ENCODE measurements at regions not wholly inside any gene's neighbourhood (a gene's known extent, or its start where the extent isn't known, plus 50 kb on each side); places are given as distances from the start of the nearest gene placed in this dataset.

- ChIA-PET CTCF (no interaction called here), POLR2A (no interaction called here)
These were observed 185.2 kb downstream of the MYLK4 start for GRCh38 chr6:2565499-2565898.

GRCh38 chr6:2563635-2564034 is 187.1 kb downstream of the MYLK4 start:
- ChIA-PET CTCF (interaction anchor here (0.8 to 1.0 kb wide), 2 partner anchors 21 to 71 kb away, joined by 3 read pairs; no protein-coding TSS in a partner anchor), POLR2A (interaction anchor here (1.4 kb wide), 1 partner anchor 21 kb away, joined by 3 read pairs; no protein-coding TSS in a partner anchor)

GRCh38 chr6:2562721-2563451 is 187.8 kb downstream of the MYLK4 start:
- POLR2A ChIA-PET, result interaction anchor here (1.4 kb wide), 1 partner anchor 20 kb away, joined by 3 read pairs; no protein-coding TSS in a partner anchor
- CTCF ChIA-PET, result interaction anchor here (0.8 to 1.0 kb wide), 2 partner anchors 20 to 72 kb away, joined by 3 read pairs; no protein-coding TSS in a partner anchor

- POLR2A ChIA-PET, result no interaction called here
- CTCF ChIA-PET, result no interaction called here
These were observed 189.6 kb downstream of the MYLK4 start for GRCh38 chr6:2560917-2561698.

- CTCF ChIA-PET, result no interaction called here
- POLR2A ChIA-PET, result no interaction called here
These were observed 190.4 kb downstream of the MYLK4 start for GRCh38 chr6:2560140-2560818.

GRCh38 chr6:2558861-2559801 is 191.6 kb downstream of the MYLK4 start:
- ChIA-PET POLR2A (no interaction called here), CTCF (no interaction called here)

GRCh38 chr6:2558098-2558680 is 192.5 kb downstream of the MYLK4 start:
- ChIA-PET POLR2A (no interaction called here), CTCF (no interaction called here)

GRCh38 chr6:2557181-2557720 is 193.5 kb downstream of the MYLK4 start:
- CTCF ChIA-PET, result no interaction called here
- POLR2A ChIA-PET, result no interaction called here

- CTCF ChIA-PET, result no interaction called here
- POLR2A ChIA-PET, result no interaction called here
These were observed 194.0 kb downstream of the MYLK4 start for GRCh38 chr6:2556761-2557160.

- POLR2A ChIA-PET, result no interaction called here
- CTCF ChIA-PET, result interaction anchor here (0.7 kb wide), 1 partner anchor 80 kb away, joined by 3 read pairs; no protein-coding TSS in a partner anchor
These were observed 196.0 kb downstream of the MYLK4 start for GRCh38 chr6:2554651-2555260.

- CTCF ChIA-PET, result no interaction called here
These were observed 198.1 kb downstream of the MYLK4 start for GRCh38 chr6:2552526-2553154.

GRCh38 chr6:2551705-2552104 is 199.0 kb downstream of the MYLK4 start:
- CTCF ChIA-PET, result no interaction called here
- POLR2A ChIA-PET, result no interaction called here

More at GRCh38 chr6:2552526-2553154, 198.1 kb downstream of the MYLK4 start:
- POLR2A ChIA-PET, result no interaction called here

GRCh38 chr6:2550247-2550646 is 200.5 kb downstream of the MYLK4 start:
- POLR2A ChIA-PET, result no interaction called here
- CTCF ChIA-PET, result no interaction called here

GRCh38 chr6:2549834-2550233 is 200.9 kb downstream of the MYLK4 start:
- CTCF ChIA-PET, result no interaction called here
- POLR2A ChIA-PET, result no interaction called here

GRCh38 chr6:2547355-2547754 is 203.4 kb downstream of the MYLK4 start:
- POLR2A ChIA-PET, result interaction anchor here (0.6 kb wide), 1 partner anchor 390 kb away, joined by 7 read pairs; no protein-coding TSS in a partner anchor
- CTCF ChIA-PET, result no interaction called here

- POLR2A ChIA-PET, result no interaction called here
- CTCF ChIA-PET, result no interaction called here
These were observed 203.8 kb downstream of the MYLK4 start for GRCh38 chr6:2546901-2547300.

GRCh38 chr6:2545383-2546038 is 205.2 kb downstream of the MYLK4 start:
- ChIA-PET CTCF (interaction anchor here (0.6 to 0.7 kb wide), 2 partner anchors 446 to 747 kb away, joined by 3 read pairs; no protein-coding TSS in a partner anchor), POLR2A (interaction anchor here (0.7 kb wide), 1 partner anchor 23 kb away, joined by 6 read pairs; no protein-coding TSS in a partner anchor)

Data from activated CD8-positive, alpha-beta memory T cell treated with anti-CD3 and anti-CD28 coated beads for 36 hours (primary cell).